ENCODE measurements at regions not wholly inside any gene's neighbourhood (a gene's known extent, or its start where the extent isn't known, plus 50 kb on each side); places are given as distances from the start of the nearest gene placed in this dataset.

DNA sequence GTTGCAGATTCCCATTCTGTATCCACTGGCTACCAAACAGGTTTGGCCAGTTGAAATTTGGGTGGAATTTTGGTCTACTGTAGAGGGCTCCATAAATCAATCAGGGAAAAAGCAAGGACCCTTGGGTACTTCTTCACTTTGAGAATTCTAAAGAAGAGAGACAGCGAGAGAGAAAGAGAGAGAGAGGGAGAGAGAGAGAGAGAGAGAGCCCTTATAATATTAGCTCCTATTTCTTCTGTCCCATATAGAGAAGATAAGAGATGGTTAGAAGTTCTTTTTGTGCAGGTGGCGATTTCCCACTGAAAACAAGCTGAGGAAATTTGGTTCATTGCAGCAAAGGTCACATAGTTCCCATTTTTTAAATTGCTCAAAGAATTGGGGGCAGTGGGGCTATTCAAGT, 88.6 kb upstream of the ZNF536 start:
- dilution Hi-C loops (cut with HindIII; ENCODE audit: low sequenced_read_pairs, unreplicated experiment) (no loop called here), in situ Hi-C loops (cut with MboI; ENCODE audit: low sequenced_read_pairs) (no loop called here), intact Hi-C loops (cut with micrococcal nuclease) (no loop called here)
- POLR2A ChIA-PET (ENCODE audit: unreplicated experiment): no interaction called here
- no peaks in the 10 kb centered on the region for H3K27me3 ChIP-seq (ENCODE audit: control insufficient read depth, insufficient read depth, low read length)
- no peak overlapping the region for H3K27ac ChIP-seq (ENCODE audit: insufficient read depth, low read length)
- no peaks in the 10 kb centered on the region for H3K79me1 ChIP-seq (ENCODE audit: low read depth in 1 of 2, low read length in 2 of 2)
- H3K4me3 ChIP-seq (ENCODE audit: insufficient read depth, low read depth, low read length): no peak overlapping the region
- no peak overlapping the region for H3K23ac ChIP-seq (ENCODE audit: low read depth, low read length)
- H2AFZ ChIP-seq (replicated peaks; ENCODE audit: low read length, poor library complexity): no peak overlapping the region
- H3K56ac ChIP-seq (ENCODE audit: extremely low read depth, insufficient read depth, low read length): no peak overlapping the region
- no peak overlapping the region for H3K18ac ChIP-seq (ENCODE audit: low read depth, low read length)
- H3K4ac ChIP-seq (ENCODE audit: low read depth, low read length): no peak overlapping the region
- H2BK15ac ChIP-seq (ENCODE audit: low read depth, low read length): no peak overlapping the region
- H2BK120ac ChIP-seq (ENCODE audit: low read depth, low read length): no peak overlapping the region
- H3K4me1 ChIP-seq (ENCODE audit: control insufficient read depth, insufficient read depth, low read length): no peaks in the 10 kb centered on the region
- no peak for ATAC-seq (ENCODE audit: low read depth)
- no peak overlapping the region for H3K14ac ChIP-seq (replicated peaks; ENCODE audit: low read depth, low read length)
- H3K36me3 ChIP-seq (ENCODE audit: control insufficient read depth, insufficient read depth, low read length): no peaks in the 10 kb centered on the region
- H4K5ac ChIP-seq (ENCODE audit: low read depth, low read length): no peak overlapping the region
- H2BK5ac ChIP-seq (ENCODE audit: low read depth, low read length, poor library complexity, severe bottlenecking): no peak overlapping the region
- no CpG with 5 or more reads among the region's 2 CpGs for WGBS, 2 experiments (ENCODE audit: extremely low coverage in 2 of 2, insufficient read length in 1 of 2)
- H3K4me2 ChIP-seq (ENCODE audit: low read depth, low read length): no peak overlapping the region
- no peak overlapping the region for H4K8ac ChIP-seq (ENCODE audit: low read depth in 2 of 2, low read length in 2 of 2)
- H4K91ac ChIP-seq (ENCODE audit: insufficient read depth, low read depth, low read length): no peak overlapping the region
- no peak overlapping the region for H3K9ac ChIP-seq (ENCODE audit: low read depth, low read length)
- H2BK20ac ChIP-seq (ENCODE audit: low read depth, low read length): no peak overlapping the region
- H3K9me3 ChIP-seq (ENCODE audit: control insufficient read depth, insufficient read depth, low read length): peaks cover 29% of the 10 kb centered on the region
- CTCF ChIA-PET: no interaction called here
- no peak overlapping the region for H2AK9ac ChIP-seq (replicated peaks; ENCODE audit: low read depth, low read length, poor library complexity)
- no peak for DNase-seq
- no TSS peak for BruUV-seq (replicated peaks)
- TF ChIP-seq MAZ (IDR thresholded peaks at IDR 0.05; ENCODE audit: borderline replicate concordance, low read depth, low read length) (no peak), CEBPB (IDR thresholded peaks at IDR 0.05; ENCODE audit: low read depth, low read length) (no peak)
- no peaks in the 10 kb centered on the region for H3K9me1 ChIP-seq (ENCODE audit: insufficient read depth, low read length)
- no peak overlapping the region for H2AK5ac ChIP-seq (ENCODE audit: low read depth, low read length)
- no peaks in the 10 kb centered on the region for H4K20me1 ChIP-seq (ENCODE audit: insufficient read depth, low read length)

Measured in IMR-90 (cell line).